NCI-H2171 (cell line): ENCODE measurements at regions not wholly inside any gene's neighbourhood (a gene's known extent, or its start where the extent isn't known, plus 50 kb on each side); places are given as distances from the start of the nearest gene placed in this dataset.

Experiments used
- DNase-seq: peaks from one replicate; lab custom pipeline; 2025; lab: John Stamatoyannopoulos, UW

DNA sequence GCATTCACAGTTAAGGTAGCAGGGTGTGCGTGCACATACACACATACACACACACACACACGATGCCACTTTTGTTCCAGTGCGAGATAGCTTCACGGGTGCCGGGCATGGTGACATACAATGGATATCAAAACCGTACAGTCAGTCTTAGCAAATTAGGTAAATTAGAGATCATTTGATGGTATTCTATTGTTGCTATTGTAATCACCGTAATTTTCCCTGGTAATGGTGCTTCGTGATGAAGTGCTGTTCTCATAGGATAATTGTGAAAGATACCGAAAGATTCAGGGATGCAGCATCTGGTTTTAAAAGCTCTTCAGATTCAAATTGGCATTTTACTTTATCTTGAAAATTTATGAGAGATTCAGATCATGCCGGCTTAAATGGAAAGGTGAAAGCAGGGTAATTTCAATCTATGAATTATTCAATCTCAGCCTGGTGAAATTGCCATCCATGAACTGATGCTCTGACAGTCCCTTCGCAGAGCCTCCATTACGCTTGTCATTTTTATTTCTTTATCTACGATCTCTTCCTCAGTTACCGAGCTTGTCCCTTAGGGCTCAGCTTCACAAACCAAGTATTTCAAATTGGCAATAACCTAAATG lies 71.3 kb upstream of the SOX4 start:
- DNase-seq, result no peak

DNA sequence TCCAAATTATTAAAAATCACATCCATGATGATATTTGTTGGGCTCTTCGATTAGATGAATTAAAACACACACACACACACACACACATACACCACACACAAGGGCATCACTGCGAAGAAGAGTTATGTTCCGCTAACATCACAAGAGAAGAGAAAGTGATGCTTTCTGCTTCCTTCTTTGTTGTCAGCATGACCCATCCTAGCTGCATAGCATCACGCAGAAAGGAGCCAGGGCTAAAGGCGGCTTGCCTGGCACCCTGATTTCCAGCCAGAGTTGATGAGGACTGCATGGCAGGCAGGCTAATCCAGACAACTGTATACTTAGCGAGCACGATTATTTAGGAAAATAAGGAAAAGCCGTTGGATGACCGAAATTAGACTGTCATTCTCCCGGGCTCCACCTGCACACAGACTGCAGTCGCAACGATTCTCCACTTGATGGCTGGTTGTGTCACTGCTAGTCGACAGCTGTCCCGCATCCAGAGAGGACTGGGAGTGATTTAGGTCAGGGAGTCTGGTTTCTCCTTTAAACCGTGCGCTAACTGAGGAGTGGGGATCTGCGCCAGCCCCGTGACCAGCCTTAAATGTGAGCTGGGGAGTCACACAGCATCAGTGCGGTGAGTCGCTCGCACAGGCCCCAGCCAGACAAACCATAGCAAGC lies 70.6 kb upstream of the SOX4 start:
- DNase-seq, result peak; percentile 27

DNA sequence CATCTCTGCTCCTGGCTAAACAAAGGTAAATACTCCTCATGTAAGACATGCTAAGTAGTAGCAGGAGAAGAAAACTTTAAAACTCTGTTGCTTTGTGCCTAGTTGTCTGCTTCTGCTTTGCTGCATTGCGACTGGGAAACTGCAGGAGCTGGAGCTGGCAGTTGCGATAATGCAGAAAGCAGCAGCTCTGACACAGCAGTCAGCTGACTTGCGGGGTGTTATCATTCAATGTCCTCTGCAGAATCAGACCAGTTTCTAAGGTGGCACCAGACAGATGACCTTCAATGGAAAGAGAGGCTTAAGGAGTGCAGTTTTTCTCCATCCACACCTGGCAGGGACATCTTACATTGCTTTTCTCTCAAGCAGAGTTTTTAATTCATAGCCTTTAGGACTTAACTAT lies 69.9 kb upstream of the SOX4 start:
- no peak for DNase-seq

DNA sequence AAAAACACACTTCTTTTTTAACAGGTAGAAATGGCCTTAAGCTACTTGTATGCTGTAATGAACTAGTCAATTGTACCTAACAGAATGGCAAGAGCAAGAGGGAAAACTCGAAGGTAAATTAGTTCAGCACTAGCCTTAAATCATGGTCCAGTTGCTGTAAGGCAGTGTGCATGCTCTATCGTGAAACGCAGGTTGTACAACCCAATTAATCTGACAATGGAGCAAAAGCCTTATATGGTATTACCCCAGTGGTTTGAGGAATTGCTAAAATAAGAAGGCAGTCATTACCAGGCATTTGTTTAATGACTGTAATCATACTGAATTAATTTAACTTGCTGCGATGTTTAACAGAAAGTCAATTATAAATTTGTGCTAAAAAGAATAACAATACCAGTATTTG lies 69.3 kb upstream of the SOX4 start:
- no peak for DNase-seq

DNA sequence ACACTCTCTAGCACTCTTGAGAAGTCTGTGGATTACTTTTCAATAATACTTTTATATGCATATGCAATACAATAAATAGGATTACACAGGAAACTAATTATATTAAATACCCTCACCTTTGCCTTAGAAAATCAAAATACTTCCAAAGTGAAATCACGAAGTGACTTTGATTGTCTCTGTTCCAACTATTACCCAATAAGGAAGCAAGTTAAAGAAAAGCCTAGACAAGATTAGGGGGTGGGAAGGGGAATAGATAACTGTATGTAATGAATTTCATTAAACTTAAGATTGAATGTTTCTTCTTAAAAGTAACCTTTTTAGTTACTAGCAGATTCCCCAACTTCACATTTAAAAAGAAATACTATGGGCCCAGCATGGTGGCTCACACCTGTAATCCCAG lies 66.6 kb upstream of the SOX4 start:
- no peak for DNase-seq

DNA sequence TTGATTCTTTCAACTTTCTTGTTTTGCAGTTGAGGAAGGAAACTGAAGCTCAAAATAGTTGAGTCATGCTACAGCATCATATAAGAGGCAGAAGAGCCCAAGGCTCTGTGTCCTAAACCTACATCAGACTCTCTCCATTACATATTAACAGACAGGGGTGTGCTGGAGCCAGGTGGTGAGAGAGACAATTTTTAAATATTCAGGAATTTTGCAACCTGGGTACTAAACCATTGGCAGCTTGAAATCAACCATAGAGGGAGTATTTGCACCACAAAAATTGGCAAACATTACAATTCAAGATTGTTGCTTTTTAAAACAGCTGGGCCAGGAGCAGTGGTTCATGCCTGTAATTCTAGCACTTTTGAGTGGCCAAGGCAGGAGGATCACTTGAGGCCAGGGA lies 65.8 kb upstream of the SOX4 start:
- no peak for DNase-seq

DNA sequence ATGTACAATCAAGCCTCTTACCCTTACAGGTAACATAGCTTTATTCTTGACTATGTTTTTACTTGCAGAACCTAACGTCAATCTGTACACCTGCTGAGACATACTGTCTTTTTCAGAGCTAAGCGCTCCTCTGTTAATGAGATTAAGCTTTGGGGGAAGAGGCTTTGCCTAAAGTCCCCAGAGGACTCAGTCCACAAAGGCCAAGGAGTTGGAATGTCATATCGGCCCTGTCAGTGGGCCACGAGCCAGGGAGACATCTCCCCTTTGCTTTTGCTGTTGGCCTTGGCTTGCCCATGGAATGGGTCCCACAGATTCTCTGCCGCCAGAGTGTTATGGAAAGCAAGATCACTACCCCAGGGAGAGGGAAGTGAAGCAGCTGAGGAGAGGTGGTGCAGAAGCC lies 64.1 kb upstream of the SOX4 start:
- DNase-seq, result no peak

DNA sequence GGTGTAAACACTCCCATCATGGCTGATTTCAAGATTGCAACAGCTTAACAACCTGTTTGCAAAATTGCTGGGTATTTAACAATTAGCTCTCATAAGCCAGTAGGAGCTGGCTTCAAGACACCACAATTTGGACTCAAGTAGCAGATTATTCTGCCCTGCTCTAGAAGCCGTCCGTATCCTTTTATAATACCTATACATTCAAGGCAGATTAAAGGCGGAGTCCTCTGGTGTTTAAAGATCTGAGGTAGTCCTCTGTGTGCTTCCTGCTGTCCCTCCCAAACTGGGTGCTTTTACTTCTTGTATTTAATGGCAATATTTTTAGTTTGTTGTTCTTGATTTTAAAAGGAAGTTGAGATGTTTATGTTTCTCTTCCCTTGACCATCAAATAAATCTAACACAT lies 62.2 kb upstream of the SOX4 start:
- DNase-seq, result no peak

DNA sequence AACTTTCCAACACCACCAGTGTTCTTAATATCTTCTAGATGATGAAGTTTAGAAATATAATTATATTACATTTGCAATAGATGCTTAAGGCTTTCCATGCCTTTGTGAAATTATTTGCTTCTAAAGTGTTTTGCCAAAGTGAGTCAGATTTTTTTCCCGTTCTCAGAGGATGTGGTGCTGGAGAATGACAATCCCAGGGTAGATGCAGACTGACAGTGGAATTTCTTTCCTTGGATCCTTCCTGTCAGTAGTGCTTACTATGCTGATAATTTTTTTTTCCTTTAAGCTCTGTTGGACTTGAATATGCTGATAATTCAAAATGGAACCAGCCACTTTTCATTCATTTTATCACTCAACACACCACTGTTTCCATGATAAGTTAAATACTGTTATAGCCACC lies 59.9 kb upstream of the SOX4 start:
- DNase-seq, result no peak

DNA sequence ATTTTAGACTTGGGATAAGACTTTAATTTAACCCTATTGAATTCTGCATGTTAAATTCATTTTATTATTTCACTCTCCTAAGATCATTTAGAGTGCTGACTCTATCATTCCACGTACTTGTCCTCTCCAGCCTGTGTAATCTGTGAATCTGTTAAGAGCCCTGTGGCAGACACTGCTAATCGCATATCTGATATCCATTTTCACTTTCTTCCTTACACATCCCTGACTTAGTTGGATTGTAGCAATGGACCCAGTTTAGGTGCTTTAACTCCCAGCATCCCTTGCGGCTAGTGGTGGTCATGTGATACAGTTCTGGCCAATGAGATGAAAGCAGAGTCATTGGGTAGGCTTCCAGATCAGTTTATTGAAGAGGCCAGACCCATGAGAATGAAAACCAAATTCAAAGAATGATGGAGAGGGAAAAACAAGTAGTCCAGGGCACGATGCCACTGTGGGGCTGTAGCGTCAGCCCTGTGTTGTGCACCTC lies 57.2 kb upstream of the SOX4 start:
- no peak for DNase-seq

DNA sequence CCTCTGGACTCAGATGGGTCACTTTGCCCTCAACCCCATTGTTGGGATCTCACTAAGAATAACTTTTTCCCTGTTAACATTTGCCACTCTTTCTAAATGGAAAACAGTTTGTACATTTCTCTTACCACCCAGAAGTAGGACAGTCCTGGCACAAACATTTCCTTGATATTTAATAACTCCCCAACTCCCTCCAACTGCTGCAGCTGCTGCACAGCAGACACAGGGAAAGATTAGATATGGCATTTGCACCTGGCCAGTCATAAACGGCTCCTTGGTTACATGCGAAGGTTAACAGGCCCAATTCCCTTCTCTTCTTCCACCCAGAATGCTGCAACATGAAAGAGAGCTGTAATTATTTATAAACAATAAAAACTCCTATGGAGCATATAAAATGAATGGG lies 55.9 kb upstream of the SOX4 start:
- DNase-seq, result no peak

DNA sequence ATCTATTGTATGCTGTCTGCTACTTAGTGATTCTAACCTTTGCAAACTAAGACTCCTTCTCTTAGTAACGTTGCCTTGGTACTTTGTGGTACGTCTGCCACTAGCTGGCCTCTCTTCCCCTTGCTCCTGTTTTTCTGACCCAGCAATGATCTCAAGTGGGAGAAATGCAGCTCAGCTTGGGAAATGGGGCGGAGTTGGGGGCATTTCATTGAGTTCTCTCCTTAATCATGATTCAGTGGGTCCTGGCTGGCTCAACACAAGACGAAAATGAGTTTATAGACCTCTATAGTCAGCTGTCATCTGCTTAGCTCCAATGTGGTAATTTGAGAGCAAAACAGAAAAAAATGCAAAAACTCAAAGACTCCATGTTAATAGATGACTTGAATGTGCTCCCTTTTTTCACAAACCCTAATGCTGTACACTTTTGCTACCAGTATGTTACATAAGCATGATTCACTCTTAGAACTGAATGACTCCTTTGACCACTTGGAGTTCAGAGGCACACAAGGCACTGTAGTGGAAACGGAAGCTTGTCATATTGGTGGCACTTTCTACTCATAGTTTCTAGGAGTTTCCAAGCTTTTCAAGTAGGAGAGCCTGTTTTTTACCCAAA lies 55.3 kb upstream of the SOX4 start:
- DNase-seq, result no peak

DNA sequence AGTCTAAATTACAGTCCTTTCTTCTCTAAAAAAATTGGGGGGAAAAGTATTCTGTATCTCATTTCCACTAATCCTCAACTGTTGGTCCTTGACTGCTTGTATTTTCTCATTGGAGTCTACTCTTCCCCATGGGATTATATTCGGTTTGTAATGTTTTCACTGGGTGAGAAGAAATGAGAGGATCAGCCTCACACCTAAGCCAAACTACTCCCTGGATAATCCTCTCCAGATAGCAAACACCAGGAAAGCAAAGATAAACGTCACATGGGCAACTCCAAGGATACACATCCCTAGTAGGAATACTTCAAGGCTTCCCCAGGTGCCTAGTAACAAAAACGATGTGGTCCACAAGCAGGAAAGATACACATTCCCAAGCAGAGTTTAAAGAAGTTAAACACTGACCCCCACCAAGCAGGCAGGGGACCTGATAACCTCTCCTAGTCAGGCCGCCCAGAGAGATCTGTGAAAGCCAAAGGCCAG lies 53.9 kb upstream of the SOX4 start:
- no peak for DNase-seq
